GM21737 (cell line): ENCODE measurements at regions not wholly inside any gene's neighbourhood (a gene's known extent, or its start where the extent isn't known, plus 50 kb on each side); places are given as distances from the start of the nearest gene placed in this dataset.
"Not testable (repeated sequence)": the region's sequence is repeated elsewhere in the genome, so short reads cannot be mapped to it uniquely, and the experiment has no call there.

ENCODE experiments used
- ATAC-seq: cut with Tn5 transposase; IDR thresholded peaks from one replicate; pipeline ENCODE4 v1.9.1; 2021; ENCODE audit warnings: mild to moderate bottlenecking, moderate library complexity; ENCODE audit not compliant: unreplicated experiment

DNA sequence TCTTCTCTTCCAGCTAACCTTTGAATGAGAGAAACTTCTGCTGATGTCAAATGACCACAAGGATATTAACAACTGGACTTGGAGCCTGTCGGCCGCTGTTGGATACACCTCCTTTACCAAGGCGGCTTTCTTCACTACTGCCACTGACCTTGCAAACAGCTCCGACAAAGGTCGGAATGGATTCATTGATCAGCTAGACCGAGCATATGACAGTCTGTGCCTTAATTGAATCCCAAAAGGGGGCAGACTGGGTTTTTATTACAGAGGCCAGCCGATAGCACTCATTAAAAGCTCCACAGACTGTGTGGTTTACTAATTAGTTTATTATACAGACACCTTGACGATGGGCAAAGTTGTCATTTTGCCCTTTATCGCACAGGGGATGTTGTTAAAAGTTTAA, 394.5 kb downstream of the RERGL start:
- ATAC-seq, result no peak

DNA sequence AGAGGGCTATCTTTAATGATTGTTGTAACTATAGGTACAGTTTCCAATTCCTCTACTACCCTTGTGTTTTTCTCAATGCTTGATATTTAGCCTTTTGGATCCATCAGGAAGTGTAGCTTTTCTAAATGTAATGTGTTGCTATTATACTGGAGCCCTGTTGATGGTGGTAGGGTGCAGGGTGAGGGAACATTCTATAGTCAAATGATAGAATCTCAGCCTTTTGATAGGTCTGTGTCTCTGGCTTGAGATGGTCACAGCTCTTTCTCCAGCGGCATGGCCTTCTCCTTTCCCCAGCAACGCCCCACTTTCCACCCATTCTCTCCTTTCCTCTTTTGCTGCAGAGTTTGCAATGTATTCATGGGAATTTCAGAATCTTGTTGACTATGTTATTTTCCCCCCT, 398.6 kb downstream of the RERGL start:
- no peak for ATAC-seq

DNA sequence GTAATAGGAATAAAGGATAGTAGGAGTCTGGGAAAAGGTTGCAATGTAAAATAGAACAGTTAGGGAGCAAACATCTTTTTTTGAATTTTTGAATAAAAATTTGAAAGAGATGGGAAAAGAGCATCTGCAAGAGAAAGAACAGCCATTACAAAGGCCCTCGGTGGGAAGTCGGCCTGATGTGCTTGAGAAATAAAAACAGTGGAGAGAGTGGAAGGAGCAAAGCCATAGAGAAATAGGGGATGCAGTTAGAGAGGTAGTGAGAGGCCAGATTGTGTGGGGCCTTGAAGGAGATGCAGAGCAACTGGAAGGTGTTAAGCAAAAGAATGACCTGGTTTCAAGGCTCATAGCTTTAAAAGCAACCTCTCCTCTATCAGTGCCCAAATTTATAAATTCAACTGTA, 409.8 kb downstream of the RERGL start:
- ATAC-seq, result no peak

DNA sequence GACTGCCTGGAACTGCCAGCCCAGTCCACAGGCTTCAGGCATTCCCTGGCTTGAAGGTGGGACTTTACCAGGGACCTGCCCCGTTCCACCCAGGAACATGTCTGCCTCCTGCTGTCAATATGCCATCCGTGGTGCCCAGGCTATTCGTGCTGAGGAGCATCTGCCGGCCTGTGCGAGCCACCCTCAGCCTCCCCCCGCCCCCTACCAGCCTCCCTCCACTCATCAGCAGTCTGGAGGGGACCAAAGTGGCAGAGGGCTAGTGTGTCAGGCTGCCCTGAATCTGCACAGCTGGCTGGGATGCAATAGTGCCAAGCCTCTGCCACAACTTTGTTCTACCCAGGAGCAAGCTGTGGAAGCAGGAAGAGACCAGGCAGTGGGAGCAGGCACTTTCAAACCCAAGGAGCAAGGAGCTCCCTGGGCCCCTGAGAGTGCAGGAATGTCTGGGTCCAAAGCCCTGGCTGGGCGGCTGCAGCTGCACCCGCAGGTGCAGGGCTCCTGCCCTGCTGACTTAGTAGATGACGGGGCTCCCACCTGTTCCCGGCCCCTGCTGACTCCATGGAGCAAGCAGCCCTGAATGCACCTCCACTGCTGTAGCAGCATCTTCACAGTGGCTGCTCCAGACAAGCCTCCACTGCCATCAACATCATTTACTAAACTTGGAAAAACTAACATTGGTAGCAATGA, 423.2 kb downstream of the RERGL start:
- ATAC-seq, result no peak

DNA sequence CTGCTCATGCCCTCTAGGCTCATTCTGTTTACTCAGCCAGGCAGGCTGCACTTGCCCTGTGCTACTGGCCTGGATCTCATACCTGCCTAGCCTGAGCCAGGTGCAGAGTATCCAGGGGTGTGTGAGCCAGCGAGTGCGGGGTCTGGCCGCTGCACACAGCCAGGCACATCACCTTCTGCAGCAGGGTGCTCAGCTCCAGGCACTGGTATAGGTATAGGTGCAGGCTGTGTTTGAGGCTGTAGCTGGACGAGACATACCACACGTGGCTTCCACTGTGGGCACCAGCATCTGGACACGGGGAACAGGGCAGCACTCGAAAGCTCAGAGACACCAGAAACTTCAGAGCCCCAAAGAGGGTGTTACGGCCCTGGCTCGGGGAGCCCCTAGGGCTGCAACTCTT, 424.2 kb downstream of the RERGL start:
- ATAC-seq, result no peak

DNA sequence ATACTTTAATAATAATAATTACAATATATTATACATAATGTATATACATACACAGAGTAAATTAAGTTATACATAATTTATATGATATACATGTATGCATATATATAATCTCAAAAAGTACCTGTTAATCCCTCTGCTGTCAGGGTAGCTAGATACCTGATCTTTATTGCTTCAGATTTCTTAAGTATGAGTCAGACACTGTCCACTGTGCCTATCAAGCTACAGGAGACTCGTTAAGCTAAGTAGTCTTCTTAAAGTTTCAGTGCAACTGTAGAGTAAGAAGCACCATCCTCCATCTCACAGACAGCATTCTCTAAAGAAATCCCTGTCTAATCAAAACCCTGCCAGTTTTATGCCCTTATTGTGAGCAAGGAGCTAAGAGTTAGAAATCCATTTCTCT, 428.7 kb downstream of the RERGL start:
- no peak for ATAC-seq

DNA sequence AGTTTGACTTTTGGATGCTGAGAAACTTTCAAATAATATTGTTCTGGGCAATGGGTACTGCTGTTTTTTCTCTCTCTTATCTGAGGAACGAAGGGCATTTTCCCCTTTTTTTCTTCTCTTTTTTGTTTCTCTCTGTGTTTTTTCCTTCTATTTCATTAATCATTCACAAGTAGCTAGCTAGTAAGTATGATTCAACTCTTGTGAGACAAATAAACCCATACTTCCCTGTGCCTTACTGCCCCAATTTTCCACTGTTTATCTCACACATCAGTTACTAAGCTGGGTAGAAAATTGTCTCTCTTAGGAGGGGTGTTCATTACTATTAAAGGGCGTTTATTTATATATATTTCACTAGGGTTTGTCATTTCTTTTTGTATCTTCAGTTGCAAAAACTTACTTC, 437.6 kb downstream of the RERGL start:
- no peak for ATAC-seq

DNA sequence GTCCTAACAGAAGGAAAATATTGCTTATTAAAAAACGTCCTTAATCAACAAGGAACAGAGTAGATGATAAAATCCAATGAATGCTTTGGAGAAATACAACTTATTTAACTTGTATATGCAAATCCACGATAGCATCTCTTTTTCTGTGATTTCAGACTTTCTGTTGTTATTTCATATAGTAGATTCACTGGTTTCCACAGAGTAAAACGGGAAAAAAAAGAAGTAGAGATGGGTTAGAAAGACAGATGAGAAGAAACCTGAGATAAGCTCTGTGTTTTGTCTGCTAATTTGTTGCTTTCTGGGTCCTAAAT, 447.7 kb downstream of the RERGL start:
- no peak for ATAC-seq

DNA sequence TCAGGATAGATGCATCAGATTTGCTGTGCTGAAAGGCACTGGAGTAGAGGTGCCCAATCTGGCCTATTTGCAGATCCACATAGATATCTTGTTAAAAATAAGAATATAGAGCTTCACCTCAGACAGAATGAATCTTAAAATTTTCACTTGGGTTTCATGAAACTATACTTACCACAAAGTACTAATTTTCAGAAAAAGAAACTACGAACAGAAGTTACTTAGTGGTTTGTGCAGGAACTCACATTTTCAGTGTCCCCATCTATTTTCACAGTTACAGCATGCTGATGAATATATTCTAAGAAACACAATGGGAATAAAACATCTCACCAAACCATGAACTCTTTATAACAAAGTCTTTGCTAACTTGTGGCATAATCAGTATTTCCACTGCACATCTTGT, 449.4 kb downstream of the RERGL start:
- no peak for ATAC-seq

DNA sequence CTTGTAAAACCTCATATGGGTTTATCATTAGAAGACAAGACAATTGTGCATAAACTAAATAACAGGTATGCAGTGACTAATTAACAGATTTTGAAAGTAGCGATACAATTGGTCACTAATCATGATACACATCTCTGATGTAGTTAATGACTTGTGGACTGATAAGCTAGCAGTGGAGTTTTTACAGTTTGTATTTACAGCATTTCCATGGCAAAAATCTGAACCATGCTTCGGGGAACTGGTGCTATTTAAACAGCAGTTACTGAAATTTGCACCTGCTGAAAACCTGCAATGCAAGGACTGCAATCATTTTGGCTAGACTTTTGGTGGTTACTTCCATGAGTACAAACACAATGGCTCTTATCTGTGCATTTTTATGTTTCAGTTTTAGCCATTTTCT, 471.2 kb downstream of the RERGL start:
- ATAC-seq, result no peak

DNA sequence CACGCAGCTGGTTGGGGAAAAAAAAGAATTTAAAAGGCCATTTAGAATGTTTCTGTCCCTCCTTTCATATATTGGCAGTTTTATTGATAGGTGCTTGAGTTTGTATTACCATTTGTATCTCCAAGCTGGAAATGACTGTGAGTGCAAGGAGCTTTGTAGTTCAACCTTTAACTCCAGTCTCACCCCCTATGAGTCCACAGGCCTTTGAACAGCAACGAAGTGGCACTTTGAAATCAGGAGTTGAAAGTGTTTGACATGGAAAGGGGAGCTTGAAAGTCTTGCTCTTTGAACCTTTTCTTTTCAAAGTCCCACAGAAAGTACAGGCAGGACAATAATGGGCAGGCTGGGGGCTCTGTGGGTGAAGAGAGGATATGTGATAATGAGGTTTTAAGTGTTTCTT, 480.3 kb downstream of the RERGL start:
- ATAC-seq, result no peak

DNA sequence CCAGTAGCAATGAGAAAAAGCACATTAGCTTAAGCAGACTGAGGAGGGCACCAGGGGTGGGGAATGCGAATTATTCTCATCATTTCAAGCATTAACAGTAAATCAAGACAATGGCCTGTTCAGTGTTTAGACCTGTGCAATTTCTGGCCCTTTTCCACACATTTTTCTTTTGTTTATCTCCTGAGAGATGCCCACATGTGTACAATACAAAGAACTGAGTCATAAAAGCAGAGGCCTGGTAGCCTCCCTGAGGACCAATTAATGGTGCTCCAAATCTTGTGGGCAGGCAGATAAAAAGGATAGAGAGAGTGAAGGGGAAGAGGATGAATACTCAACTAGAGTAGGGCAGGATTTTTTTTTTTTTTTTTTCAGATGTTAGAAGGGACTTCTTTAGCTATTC, 480.8 kb downstream of the RERGL start:
- ATAC-seq, result no peak

DNA sequence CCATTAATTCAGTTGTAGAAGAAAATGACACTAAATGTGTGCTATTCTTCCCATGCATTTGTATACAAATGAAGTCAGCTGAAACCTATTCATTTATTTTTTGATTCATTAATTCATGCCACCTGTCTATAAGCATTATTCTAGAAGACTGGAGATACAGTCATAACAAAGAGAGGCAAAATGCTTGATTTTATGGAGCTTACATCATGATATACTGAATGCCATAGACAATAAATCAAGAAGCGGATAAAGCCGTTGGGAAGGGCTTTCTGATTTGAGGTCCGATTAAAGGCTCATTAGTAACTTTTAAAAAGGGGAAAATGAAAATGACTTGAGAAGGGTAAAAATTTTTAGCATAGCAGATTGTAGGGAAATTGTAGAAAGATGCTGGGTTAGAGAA, 494.9 kb downstream of the RERGL start:
- no peak for ATAC-seq

DNA sequence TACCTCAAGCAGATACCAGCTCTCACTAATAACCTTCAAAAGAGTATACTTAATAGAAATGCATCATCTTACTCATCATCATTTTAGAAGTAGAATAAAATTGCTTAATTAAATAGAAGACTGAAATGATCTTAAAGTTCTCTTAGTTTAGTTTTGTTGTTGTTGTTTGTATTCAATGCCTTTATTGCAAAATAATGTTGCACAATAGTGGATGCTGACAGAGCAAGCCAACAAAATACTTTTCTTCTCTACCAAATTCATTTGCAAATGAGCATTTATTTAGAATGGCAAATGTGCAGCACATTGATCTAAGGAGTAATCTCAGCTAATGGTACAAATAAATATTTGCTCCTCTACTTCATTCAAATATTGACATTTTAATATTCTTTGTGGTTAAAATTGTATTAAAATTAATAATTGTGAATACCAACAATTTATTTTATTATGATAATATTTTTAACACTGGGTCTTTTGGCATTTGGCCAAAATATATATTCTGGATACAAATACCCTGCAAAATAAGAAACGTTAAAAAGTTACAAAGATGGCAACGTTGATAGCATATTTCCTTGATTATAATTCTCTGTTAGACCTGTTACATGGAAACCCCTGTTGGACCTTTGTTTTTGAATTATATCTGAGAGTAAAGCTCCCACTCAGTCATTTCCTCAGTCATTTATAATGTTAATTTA, 496.1 kb downstream of the RERGL start:
- no peak for ATAC-seq

DNA sequence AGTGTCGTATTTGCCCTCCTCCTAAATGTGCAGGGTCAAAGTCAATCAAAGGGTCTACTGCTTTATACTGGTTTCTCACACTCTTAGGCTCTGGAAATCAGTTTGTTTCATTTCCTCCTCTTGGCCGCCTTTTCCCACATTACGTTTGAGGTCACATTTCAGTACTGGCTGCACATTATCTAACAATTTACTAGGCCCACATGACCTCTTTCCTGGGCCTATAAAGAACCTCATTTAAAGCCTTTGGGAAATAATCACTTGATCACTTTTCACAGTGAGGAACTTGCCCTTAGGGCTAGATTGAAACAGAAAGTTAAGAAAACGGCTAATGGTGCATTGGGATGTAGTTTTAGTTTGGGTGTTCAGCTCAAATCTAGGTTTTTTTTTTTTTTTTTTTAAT, 497.5 kb downstream of the RERGL start:
- ATAC-seq, result no peak

DNA sequence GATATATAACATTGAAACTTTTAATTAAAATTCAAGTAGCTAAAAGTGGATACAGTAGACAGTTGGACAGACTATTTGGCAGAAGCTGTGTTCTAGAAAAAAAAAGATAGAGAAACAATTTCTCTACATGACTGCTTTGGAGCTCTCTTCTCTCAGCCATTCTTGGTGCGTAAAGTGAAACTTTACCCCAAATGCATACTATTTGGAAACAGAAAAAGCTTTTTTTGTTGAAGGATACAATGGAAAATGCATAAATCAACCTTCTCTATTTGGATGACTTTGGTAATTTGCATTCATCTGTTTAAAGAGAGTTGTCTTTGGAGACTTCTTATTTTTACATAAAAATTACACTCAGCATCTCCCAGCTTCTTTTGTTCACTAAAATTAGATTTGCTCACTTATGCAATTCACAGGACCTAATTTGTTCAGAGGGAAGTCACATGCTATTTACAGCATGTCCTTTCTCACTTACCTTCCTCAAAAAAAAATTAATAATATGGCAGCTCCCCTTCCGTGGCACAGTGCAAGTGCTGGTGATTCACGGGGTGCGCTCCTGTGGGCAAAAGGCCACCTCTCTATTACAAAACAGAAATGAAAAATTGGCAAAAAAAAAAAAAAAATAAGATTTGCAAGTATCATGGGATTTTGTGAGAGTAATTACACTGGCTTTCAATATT, 498.9 kb downstream of the RERGL start:
- no peak for ATAC-seq

DNA sequence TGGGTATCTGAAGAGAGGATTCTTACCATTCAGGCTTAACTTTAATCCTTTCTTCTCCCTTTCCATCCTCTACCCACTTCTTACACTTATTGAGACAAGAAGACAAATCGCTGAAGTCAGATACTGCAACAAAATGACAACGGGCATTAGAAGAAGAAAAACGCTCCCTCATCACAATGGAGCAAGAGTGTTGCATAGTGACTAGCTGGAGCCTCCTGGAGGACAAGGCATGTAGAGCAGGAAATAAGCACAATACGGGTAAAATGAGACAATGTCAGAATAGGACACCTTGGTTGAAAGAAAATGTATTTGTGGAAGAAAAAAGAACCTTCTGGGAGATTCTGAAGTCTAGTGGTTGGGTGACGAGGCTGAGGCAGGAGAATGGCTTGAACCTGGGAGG, 501.0 kb downstream of the RERGL start:
- no peak for ATAC-seq

DNA sequence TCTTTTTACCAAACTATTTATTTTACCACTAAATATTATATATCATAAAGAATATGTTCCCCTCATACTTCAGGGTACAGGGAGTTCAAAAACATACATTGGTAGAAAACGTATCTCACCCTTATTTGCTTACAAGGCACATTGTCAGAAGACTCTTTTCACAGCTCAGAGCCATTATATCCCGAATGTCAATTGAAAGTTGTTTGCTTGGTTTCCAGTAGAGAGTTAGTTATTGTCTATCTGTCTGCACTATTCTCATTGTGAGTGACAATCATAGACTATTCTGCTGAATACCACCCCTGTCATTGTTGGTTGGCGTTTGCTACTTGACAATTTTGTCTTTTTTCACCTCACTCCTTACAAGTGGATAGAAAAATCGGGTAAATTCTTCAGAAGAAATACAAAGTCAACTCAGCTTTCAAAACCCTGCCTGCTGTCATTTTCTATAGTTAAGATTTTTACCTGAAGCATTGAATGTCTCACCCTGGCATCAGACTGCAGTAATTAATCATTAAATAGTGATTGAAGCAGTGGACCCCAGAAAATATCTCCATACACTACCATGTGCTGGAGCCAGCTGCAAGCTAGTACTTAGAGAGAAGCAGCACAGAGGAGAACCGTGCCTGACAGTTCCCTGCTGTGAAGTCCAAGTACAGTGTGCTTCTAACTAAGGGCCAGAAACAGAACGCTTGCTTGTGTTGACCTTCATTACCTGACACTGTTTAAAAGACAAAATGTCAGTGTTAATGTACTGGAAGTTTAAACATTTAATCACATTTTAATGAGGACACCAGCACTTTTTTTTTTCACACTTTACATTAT, 510.6 kb downstream of the RERGL start:
- no peak for ATAC-seq

DNA sequence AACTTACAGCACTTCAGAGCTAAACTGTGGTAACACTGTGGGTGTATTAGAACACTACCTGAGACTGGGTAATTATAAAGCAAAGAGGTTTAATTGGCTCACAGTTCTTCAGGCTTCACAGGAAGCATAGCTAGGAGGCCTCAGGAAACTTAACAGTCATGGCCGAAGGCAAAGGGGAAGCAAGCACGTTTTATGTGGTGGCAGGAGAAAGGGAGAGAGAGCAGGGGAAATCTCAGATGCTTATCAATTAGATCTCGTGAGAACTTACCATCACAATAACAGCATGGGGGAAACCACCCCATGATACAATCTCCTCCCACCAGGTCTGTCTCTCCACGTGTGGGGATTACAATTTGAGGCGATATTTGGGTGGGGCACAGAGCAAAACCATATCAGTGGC, 512.6 kb downstream of the RERGL start:
- ATAC-seq, result no peak

DNA sequence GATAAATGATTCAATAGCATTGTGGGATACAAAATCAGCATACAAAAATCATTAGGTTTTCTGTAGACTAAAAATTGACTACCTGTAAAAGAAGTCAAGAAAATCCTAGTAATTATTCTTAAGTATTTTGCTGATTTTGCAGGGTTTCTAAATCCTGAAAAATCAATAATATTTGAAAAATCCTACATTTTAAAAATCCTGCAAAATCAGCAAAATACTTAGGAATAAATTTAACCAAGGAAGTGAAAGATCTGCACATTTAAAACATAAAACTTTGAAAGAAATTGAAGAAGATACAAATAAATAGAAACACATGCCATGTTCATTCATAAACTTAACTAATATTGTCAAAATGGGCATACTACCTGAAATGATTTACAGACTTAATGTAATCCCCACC, 517.7 kb downstream of the RERGL start:
- ATAC-seq, result no peak

DNA sequence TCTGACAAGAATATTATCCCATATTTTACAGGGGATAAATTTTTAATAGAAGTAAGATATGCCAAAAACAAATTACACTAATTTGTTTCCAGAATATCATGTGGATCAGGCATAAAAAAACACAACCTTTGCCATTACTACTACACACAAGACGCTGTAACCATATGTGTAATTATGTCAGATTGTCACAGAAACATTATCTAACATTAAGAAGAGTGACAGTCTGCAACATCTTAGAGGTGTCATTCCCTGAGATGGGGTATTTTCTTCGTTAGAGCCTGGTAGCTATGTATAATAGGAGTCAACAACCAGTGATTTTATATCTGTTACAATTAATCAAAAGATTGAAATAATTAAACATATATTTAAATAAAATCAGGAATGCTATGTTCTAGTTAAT, 518.9 kb downstream of the RERGL start:
- ATAC-seq, result no peak

DNA sequence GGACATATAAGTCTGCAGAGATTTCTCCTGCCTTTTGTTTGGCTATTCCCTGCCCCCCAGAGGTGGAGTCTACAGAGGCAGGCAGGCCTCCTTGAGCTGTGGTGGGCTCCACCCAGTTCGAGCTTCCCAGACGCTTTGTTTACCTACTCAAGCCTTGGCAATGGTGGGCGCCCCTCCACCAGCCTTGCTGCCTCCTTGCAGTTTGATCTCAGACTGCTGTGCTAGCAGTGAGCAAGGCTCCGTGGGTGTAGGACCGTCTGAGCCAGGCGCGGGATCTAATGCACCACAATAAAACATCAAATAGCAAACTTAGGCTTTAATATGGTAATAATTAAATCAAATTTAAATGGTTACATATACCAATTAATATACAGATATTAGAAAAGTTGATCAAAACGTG, 525.4 kb downstream of the RERGL start:
- not testable (repeated sequence) for ATAC-seq
